ENCODE measurements at regions not wholly inside any gene's neighbourhood (a gene's known extent, or its start where the extent isn't known, plus 50 kb on each side); places are given as distances from the start of the nearest gene placed in this dataset.
"Not testable (repeated sequence)": the region's sequence is repeated elsewhere in the genome, so short reads cannot be mapped to it uniquely, and the experiment has no call there.

DNA sequence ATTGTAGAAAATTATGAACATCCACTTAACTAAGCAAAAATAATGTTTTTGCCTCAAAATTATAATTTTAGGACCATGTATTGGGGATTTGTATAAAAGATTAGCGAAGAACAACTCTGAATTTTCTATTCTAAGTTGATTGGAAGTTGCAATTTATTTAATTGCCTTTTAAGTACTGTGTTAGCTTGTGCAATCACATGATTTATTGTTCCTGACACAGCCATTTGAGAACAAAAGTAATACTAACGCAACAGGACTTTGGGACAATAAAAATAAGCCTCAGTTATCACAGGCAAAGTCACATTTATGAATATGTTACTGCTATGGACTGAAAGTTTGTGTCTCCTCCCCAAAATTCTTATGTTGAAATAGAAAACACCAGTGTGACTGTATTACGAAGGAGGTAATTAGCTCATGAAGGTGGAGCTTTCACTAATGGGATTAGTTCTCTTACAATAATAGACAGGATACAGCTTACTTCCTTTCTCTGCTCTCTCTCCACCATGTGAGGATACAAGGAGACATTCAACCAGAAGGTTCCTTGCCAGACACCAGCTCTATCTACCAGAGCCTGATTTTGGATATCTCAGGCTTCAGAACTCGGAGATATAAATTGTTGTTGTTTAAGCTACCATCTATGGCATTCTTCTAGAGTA lies 745.9 kb downstream of the ZBBX start:
- intact Hi-C loops (cut with micrococcal nuclease), result no loop called here
- TF ChIP-seq, protein P1, sequence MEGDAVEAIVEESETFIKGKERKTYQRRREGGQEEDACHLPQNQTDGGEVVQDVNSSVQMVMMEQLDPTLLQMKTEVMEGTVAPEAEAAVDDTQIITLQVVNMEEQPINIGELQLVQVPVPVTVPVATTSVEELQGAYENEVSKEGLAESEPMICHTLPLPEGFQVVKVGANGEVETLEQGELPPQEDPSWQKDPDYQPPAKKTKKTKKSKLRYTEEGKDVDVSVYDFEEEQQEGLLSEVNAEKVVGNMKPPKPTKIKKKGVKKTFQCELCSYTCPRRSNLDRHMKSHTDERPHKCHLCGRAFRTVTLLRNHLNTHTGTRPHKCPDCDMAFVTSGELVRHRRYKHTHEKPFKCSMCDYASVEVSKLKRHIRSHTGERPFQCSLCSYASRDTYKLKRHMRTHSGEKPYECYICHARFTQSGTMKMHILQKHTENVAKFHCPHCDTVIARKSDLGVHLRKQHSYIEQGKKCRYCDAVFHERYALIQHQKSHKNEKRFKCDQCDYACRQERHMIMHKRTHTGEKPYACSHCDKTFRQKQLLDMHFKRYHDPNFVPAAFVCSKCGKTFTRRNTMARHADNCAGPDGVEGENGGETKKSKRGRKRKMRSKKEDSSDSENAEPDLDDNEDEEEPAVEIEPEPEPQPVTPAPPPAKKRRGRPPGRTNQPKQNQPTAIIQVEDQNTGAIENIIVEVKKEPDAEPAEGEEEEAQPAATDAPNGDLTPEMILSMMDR (IDR thresholded peaks at IDR 0.05; ENCODE audit: unreplicated experiment), result no peak
- H3K4me1 Mint-ChIP-seq (ENCODE audit: insufficient read depth, unreplicated experiment), result no peaks in the 10 kb centered on the region
- no peak overlapping the region for H3K4me3 Mint-ChIP-seq (ENCODE audit: unreplicated experiment)
- CTCF ChIA-PET, result no interaction called here
- H3K9me3 Mint-ChIP-seq (ENCODE audit: unreplicated experiment), result no peaks in the 10 kb centered on the region
- POLR2A ChIA-PET, result no interaction called here
- H3K36me3 Mint-ChIP-seq (ENCODE audit: insufficient read depth, unreplicated experiment), result no peaks in the 10 kb centered on the region
- no peak for DNase-seq (ENCODE audit: unreplicated experiment)
- H3K27ac Mint-ChIP-seq (ENCODE audit: low read depth, unreplicated experiment), result no peak overlapping the region
- no peaks in the 10 kb centered on the region for H3K27me3 Mint-ChIP-seq (ENCODE audit: insufficient read depth, unreplicated experiment)
- BruUV-seq (replicated peaks), result no TSS peak

DNA sequence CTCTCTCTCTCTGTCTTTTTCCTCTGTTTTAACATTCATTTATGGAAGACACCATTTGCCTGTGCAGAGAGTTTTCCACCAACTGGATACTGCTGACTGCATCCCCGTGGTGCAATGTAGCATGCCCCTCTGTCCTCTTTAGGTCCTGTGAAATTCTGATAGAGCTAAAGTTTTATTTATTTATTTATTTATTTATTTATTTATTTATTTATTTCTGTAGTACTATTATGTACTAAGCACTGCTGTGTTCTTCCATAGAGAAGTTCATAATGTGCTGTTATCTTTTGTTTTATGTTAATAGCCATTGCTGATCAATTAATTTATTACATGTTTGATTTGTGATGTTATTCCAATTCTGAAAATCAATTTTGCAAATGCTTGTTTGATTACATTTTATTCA lies 749.9 kb downstream of the ZBBX start:
- no peak for DNase-seq (ENCODE audit: unreplicated experiment)
- Mint-ChIP-seq H3K36me3 (ENCODE audit: insufficient read depth, unreplicated experiment) (no peaks in the 10 kb centered on the region), H3K27ac (ENCODE audit: low read depth, unreplicated experiment) (no peak overlapping the region), H3K4me1 (ENCODE audit: insufficient read depth, unreplicated experiment) (no peaks in the 10 kb centered on the region), H3K27me3 (ENCODE audit: insufficient read depth, unreplicated experiment) (no peaks in the 10 kb centered on the region), H3K4me3 (ENCODE audit: unreplicated experiment) (no peak overlapping the region), H3K9me3 (ENCODE audit: unreplicated experiment) (no peaks in the 10 kb centered on the region)
- intact Hi-C loops (cut with micrococcal nuclease), result no loop called here
- CTCF ChIA-PET, result no interaction called here
- POLR2A ChIA-PET, result no interaction called here
- TF ChIP-seq, protein P1 (IDR thresholded peaks at IDR 0.05; ENCODE audit: unreplicated experiment), result no peak
- BruUV-seq (replicated peaks), result no TSS peak

DNA sequence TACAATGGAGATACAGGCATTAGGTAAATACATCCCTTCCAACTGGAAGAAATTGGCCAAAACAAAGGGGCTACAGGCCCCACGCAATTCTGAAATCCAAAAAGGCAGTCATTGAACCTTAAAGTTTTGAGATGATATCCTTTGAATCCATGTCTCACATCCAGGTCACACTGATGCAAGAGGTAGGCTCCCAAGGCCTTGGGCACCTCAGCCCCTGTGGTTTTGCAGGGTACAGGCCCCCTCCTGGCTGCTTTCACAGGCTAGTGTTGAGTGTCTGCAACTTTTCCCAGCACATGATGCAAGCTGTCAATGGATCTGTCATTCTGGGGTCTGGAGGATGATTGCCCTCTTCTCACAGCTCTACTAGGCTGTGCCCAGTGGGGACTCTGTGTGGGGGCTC lies 766.7 kb downstream of the ZBBX start:
- Mint-ChIP-seq H3K4me1 (ENCODE audit: insufficient read depth, unreplicated experiment) (peaks cover 8% of the 10 kb centered on the region), H3K27me3 (ENCODE audit: insufficient read depth, unreplicated experiment) (no peaks in the 10 kb centered on the region), H3K9me3 (ENCODE audit: unreplicated experiment) (no peaks in the 10 kb centered on the region), H3K36me3 (ENCODE audit: insufficient read depth, unreplicated experiment) (no peaks in the 10 kb centered on the region), H3K4me3 (ENCODE audit: unreplicated experiment) (no peak overlapping the region), H3K27ac (ENCODE audit: low read depth, unreplicated experiment) (no peak overlapping the region)
- POLR2A ChIA-PET, result no interaction called here
- CTCF ChIA-PET, result interaction anchor here (0.6 kb wide), 1 partner anchor 116 kb away, joined by 3 read pairs; no protein-coding TSS in a partner anchor
- no peak for DNase-seq (ENCODE audit: unreplicated experiment)
- intact Hi-C loops (cut with micrococcal nuclease), result no loop called here
- TF ChIP-seq, protein P1 (IDR thresholded peaks at IDR 0.05; ENCODE audit: unreplicated experiment), result no peak
- BruUV-seq (replicated peaks), result no TSS peak

DNA sequence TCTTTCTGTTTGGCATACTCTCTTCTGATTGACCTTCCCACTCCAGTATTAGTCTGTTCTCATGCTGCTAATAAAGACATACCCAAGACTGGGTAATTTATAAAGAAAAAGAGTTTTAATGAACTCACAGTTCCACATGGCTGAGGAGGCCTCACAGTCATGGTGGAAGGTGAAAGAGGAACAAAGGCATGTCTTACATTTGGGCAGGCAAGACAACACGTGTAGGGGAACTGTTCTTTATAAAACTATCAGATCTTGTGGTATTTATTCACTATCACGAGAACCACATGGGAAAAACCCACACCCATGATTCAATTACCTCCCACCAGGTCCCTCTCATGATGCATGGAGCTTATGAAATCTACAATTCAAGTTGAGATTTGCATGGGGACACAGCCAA lies 767.3 kb downstream of the ZBBX start:
- H3K9me3 Mint-ChIP-seq (ENCODE audit: unreplicated experiment); H3K27ac Mint-ChIP-seq (ENCODE audit: low read depth, unreplicated experiment); POLR2A ChIA-PET; H3K27me3 Mint-ChIP-seq (ENCODE audit: insufficient read depth, unreplicated experiment); intact Hi-C loops (cut with micrococcal nuclease); H3K4me1 Mint-ChIP-seq (ENCODE audit: insufficient read depth, unreplicated experiment); DNase-seq (ENCODE audit: unreplicated experiment); H3K36me3 Mint-ChIP-seq (ENCODE audit: insufficient read depth, unreplicated experiment); BruUV-seq (replicated peaks); H3K4me3 Mint-ChIP-seq (ENCODE audit: unreplicated experiment): not testable (repeated sequence)
- CTCF ChIA-PET, result interaction anchor here (0.6 kb wide), 1 partner anchor 116 kb away, joined by 3 read pairs; no protein-coding TSS in a partner anchor
